Activated CD8-positive, alpha-beta memory T cell treated with anti-CD3 and anti-CD28 coated beads, Interleukin-2, amount 50 U/mL, for 4 hours (primary cell): ENCODE measurements at regions not wholly inside any gene's neighbourhood (a gene's known extent, or its start where the extent isn't known, plus 50 kb on each side); places are given as distances from the start of the nearest gene placed in this dataset.

Experiments used
- DNase-seq: peaks from one replicate; pipeline ENCODE4 v3.0.0-alpha.2; 2020

DNA sequence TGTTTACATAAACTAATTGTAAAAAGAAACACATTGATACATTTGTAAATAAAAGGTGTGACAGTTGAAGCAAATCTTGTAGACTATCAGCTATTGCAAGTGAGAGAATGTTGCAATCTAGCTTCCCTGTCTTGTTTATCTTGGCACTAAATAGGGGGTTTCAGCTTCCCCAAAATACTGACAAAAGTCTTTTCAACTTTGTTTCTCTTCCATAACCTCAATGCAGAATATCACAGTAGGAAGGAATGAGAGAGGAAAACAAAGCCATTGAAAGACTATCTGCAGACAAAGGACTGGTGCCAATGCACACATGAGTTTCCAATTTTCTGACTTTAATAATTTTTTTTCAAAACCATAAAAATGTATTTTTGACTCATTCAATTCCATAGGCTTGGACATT is 886.2 kb upstream of the MGAT4C start:
- DNase-seq, result no peak

DNA sequence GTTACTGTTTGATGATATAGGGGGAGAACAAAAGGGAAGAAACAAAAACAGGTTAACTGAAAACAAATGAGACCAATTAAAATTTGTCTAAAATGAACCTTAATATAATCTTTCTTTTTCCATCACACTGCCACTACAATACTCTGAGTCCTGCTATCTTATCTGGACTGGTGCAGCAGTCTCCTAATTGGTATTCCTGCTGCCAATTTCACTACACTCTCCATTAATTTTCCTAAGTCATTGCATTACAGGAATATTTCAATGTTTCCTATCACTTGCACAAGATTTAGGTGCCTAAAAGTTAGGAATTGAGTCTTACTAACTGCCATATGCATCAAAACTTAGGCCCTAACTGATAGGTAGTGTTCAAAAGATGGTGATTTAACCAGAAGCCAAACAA is 884.9 kb upstream of the MGAT4C start:
- DNase-seq, result no peak

DNA sequence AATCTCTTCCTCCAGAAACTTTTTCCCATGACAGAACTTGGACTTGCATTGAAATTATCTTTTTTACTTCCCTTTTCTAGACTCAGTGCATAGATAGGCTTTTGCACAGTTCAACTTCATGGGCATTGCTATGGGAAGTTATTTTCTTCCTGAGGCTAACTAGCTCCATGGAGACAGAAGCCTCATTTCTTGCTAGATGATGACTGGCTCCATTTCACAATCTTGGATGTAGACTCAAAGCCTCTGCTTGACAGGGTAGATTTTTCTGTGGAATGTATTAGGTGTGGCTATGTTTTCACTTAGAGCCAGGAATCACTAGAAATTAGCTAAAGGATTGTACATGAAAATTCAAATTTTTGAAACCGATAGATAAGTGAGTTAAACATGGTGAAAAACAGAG is 884.1 kb upstream of the MGAT4C start:
- no peak for DNase-seq

DNA sequence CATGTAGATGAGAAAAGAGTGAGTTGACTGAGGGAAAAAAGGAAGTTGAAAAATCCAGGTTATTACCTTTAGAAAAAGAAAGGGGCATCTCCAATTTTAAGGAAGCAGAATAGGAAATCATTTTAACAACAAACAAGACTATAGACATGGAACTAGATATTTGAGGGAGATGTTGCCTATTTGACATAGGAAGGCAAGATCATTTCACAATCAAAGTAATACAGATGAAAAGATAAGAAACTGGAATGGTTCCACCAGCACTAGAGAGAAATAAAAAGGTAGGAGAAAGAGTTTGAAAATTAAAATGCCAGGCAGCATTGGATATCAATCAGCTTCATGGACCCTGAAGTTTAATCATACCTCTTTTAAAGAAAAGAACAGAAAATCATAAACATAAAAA is 881.0 kb upstream of the MGAT4C start:
- no peak for DNase-seq

DNA sequence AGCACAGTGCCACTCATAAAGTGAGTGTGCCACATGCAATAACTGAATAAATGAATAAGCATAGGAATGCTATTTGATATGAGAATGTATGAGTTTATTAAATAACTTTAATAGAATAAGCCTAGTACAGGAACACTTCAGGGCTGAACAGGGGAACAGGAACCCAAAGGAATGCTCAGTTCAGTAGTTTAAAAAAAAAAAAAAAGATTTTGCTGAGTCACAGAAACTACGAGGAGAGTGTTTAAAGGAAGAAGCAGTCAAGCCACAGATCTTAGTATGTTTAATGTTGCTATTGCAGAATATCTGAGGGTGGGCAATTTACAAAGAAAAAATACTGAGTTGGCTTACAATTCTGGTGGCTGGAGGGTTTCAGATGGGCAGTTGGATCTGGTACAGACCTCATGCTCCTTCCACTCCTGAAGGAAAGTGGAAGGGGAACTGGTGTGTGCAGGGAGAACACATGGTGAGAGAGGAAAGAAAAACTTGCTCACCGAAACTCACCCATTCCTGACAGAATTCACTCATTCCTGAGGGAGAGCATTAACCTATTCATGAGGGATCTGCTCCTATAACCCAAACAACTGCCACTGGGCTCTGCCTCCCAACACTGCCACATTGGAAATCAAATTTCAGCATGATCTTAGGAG is 880.3 kb upstream of the MGAT4C start:
- DNase-seq, result no peak

DNA sequence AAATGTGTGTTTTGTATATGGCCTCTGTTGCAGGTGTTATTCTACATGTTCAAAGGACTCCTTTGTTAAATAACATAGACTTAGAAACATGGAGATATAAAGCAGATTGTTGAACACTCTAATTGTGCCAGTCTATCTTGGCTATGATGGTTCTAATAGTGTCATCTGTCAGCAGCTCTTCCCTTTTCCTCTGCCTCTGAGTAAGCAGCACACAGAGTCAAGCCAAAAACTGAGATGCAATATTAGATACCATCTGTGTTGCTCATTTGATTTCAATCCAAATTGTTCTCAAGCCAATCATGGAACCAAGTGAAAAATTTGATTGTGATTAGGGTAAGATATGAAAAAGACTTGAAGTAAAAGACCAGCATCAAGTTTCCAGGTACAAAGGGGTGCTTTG is 871.1 kb upstream of the MGAT4C start:
- DNase-seq, result no peak

DNA sequence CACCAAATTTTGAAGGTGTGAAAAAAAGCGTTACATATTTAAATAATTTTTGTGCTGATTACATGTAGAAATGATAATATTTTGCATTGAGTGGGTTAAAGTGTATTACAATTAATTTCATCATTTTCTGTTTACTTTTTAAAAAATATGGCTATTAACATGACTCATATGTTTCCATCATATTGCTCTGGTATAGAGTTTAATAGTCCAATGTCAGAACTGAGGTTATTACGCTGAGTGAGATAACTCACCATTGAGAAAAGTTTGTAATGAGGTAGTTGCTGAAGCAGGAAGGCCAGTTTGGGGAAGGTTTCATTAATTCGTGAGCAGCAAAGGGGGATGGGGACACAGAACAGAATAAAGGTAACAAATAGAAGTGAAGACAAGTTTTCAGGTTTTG is 865.7 kb upstream of the MGAT4C start:
- no peak for DNase-seq

DNA sequence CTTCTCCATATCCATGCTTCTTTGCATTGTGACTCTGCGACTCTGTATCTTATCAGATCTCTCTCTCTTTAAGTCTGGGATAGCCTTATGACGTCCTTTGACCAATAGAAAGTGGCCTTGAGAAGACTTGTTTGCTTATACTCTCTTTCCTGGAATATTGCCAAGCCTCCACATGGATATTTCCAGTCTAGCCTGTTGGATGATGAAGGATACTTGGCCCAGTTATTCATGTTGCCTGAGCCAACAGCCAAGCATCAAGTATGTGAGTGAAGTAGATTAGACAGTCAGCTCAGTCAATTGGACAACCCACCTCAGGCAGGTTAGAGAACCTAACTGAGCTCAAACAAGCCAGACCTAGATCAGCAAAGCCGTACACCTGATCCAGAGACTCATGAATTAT is 864.2 kb upstream of the MGAT4C start:
- DNase-seq, result no peak

DNA sequence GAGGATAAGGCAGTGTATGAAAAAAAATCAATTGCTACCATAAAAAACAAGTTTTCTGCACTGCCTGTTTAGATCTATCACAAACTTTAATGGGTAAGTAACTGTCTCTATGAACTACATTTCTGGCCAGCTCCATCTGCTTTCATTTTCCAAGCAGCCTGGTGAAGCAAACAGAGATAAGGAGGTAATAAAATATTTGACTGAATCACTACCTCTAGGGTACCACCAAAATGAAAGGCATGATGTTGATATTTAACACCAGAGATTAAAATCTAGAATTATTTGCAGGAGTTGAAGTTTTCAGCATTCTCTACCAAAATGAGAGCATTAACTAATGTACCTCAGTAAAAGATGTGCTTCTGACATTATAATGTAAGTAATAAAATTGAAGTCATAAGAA is 863.5 kb upstream of the MGAT4C start:
- DNase-seq, result no peak

DNA sequence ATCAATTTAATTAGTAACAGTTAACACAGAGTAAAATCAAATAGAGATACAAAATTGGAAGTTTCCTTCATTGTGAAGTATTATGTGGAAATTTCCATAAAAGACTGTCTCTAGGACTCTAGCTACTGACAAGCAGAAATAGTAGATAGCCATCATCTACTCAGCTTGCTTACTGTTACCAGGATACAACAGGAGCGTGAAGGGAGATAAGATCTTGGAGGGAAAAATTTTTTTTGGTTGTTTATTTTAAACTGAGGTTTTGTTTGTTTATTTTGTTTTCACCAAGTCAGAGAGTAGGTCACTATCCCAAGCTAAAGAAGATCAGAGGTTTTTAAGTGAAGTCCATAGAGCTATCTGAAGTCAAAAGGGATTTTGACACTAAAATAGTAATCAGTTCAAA is 861.3 kb upstream of the MGAT4C start:
- no peak for DNase-seq

DNA sequence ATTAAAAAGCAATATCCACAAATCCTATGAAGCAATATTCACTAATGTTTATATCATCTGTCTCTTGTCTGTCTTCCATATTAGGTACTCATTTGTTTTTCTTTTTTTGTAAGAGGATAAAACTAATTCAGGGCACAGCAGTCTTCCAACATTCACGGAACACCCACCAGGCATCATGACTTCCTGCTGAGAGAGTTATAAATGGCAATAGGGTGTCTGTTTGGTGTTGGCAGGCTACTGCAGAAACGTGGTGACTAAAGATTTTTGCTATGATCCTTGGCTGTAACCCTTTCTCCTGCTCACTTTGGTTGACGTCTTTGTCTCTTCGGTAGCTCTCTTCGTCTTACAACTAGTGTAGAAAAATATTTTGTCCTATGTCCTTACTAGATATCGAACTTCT is 860.6 kb upstream of the MGAT4C start:
- no peak for DNase-seq

DNA sequence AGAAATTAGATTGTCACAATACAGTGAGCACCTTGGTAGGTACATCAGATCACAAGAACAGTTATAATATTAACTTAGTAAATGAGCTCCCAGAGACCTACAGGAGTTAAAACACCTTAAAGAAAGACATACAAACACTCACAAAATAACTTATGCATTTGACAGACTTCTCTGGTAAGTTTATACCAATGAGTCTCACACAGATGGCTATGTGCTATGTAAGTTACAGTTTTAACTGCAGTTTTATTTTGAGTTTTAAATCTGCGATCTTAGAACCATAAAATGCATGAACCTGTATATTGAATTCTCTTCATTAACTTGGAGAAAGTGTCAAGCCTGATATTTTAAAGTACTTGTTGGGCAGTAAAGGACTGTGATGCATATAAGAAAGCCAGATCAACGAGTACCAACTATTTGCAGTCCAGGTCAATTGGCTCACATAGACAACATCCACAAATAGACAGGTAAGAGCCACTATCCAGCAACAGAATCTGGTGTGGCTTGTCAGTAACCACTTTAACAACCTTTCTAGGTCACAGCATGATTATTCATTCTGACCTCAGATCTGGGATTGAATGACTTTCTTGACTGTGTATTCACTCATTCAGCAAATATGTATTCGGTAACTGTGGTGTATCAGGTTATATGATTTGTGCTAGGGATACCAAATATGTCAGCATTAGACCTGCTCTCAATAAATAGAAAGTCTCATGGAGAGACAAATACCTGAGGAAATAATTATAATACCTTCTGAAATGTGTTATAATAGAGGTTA is 856.6 kb upstream of the MGAT4C start:
- DNase-seq, result no peak

DNA sequence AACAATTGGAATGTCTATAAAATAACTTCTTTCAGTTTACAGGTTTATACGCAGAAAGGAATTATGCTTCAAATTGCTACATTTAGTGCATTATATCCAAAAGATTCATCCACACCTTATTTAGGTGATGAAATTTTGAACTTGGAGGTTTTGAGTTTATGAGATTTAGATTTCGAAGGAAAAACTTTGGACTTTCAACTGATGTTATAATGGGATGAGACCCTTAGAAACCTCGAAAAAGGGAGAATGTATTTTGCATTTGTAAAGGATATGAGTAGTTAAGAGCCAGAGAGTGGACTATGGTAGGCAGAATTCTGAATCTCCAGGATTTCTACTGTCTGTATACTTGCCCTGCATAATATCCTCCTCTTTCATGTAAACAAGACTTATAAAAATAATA is 851.6 kb upstream of the MGAT4C start:
- no peak for DNase-seq

DNA sequence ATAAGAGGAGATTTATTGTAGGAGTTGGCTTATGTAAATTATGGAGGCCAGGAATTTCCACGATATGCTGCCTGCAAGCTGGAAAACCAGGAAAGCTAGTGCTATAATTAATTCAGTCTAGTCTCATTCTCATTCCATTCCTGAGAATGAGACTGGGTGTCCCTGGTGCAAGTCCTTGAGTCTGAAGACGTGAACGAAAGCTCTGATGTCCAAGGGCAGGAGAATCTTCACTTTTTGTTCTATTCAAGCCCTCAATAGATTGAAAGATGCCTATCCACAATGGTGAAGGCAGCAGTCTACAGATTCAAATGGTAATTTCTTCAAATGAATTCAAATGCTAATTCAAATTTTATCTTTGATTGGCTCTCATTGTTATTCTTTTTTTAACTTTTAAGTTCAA is 851.1 kb upstream of the MGAT4C start:
- no peak for DNase-seq

DNA sequence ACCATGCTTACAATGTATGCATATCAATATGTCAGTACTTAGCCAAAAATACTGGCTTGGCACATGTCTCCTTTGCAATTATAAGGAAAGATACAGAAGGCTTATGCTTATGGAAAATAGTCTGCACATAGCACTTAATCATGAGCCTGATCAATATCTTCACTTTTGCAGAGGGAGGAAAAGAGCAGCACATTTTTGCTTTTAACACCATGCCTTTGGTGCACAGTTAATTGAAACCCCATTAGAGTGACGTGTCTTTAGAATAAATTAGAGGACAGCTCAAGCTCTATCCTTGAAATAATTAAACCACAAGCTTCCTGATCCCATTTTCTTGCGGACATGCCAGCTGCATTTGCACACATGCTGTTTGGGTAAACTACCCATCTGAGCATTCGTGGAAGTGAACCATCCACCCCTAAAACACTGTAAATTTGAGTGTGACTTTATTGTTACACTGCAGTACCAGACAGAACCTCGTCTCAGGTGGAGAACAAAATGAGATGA is 839.9 kb upstream of the MGAT4C start:
- DNase-seq, result no peak

DNA sequence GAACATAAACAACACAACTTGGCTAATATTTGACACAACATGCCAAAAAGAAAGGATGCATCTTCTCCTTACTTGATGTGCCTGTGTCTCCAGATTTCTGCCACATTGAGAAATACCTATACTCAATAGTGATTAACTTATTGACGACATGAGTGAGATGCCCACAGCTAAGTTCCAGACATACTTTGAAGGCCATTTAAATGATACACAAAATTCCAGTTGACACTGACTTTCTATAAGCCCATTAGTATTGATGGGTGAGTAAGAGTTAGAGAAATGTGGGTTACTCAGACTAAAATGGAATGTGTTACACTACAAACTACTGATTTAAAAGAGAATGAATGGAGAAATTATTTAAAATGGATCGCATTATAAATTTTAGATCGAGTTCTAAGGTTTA is 838.2 kb upstream of the MGAT4C start:
- DNase-seq, result no peak

DNA sequence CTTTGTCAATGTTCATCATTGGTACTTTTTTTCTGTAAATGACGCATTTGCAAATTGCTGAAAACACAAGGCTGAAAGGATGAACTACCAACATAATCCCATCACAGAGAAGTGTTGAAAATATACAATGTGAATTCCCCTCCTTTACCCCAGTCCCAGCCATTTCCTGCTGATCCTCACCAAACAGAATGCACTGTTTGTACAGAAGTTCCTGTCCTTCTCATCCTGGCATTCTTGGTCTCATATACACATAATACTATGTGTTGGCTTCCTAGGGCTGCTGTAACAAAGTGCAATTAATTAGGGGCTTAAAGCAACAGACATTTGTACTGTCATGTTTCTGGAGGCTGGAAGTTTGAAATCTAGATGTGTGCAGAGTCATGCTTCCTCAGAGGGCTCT is 836.2 kb upstream of the MGAT4C start:
- no peak for DNase-seq

DNA sequence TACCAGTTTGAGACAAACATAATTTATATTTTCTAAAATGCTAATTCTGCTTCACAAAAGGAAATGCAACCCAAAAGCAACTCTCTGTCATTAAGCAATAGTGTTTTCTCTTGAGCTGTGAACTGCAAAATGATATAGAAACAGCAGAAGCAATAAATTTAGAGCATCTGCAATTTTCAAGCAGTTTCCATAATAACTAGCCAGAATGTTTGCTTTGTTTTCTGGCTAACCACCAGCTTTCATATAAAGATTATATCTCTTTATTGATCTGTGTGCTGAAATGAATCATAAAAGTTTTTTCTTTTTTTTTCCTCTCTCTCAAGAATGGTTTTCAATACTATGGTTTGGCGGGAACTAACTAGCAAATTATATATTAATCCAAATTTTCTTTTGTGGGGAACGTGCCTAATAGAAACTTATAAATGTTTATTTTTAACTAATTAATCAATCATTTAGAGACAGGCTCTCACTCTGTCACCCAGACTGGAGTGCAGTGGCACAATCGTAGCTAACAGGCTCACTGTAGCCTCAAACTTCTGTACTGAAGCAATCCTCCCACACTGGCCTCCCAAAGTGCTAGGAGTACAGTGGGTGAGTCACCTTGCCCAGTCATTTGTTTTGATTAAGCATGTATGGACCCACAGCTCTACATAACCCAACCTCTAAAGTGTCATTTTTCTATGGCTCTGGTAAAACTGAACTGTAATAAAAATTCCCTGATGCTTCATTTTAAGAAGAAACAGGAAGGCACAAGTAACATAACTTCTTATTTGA is 830.1 kb upstream of the MGAT4C start:
- no peak for DNase-seq

DNA sequence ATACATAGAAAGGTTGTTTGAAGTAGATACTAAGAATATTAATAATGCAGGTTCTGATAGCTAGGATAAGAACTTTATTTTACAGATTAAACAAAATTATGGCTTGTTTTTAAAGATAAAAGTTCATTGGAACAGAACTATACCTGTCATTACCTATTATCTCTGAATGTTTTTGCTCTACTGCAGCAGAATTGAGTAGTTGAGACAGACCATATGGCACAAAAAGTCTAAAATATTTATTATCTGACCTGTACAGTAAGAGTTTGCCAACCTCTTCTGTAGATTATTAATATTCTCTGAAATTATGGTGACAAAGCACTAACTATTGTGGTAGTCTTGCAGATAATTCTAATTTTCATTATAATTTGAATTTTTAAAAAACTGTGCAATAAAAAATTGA is 829.1 kb upstream of the MGAT4C start:
- DNase-seq, result no peak

DNA sequence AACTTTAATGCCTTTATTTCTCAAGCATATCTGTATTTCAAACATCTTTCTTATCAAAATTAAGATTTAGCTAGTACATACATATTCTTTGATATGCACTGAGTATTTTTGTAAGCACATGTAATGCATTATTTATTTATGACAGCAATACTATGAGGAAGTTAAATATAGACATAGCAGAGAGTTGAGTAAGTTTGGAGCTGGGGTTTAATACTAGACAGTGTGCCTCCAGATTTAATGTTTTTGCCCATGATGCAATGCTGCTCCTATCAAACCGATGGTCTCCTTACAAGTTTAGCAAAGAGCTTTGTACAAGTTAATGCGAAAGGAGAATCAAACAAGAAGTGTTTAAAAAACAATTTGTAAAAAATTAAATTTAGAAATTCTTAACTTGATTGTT is 826.6 kb upstream of the MGAT4C start:
- no peak for DNase-seq

DNA sequence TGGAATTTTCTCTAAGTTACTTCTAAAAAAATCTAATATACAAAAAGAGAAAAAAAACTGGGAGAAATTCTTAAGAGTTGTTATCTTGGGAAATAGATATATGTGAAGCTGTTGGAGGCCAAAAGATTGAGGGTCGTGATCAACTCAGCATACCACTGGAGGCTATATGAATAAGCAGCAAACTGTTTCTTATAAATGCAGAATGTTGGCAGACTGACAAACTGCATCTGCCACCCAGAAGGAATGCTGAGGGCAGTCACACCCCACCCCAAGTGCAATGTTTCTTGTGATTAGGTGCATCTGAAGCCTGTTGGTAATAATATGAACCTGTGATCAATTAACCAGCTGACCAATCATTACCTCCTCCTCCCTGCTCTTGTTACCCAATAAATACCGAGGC is 818.6 kb upstream of the MGAT4C start:
- DNase-seq, result no peak

DNA sequence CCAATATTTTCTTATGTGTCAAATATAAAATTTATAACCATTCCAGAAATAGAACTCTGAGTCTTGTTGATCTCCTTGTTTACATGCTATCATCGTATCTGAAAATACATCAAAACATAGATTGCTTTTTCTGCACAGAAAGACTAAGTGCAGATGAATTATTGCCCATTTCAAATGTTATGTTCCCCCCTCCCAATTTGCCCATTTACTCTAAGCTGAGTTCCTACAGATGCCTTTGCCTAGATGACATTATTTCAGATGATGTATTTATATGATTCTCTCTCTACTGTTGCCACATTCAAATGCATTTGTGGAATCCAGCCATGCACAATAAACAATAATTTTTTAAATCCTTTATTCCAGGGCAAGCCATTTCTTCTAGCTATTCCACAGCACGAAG is 810.1 kb upstream of the MGAT4C start:
- DNase-seq, result no peak

DNA sequence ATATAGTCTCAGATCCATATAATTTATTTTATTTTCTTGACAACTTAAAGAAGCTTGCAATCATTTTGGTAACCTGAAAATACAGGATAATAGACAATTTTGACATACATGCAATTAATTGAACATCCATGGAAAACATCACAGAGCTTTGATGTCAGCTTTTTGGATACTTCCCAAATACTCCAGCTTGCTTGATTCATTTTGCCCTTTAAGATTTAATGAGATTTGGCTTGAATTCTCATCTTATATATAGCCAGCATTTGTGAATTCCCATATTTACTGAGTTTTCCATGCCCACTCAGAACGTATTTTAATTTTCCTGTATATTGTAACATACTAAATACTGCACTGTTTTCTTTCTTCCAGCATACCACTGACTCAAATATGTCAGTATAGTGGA is 803.0 kb upstream of the MGAT4C start:
- no peak for DNase-seq

DNA sequence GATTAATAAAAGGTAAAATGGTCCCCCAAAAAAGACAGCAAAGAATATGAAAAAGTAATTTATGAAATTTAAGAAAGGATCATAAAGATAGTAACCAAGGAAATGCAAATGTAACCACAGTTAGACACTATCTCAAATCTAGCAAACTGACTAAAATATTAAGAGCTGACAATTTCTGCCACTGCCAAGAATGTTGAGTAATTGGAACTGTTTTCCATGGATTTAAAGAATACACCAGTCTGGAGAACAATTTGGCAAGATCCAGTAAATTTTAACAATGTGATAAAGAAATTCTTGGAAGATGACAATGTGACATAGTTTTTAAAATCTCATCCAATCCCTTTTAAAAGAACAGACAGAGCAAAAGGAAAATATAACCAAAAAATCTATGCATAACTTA is 798.0 kb upstream of the MGAT4C start:
- DNase-seq, result no peak
